LoVo (cell line): ENCODE measurements at regions not wholly inside any gene's neighbourhood (a gene's known extent, or its start where the extent isn't known, plus 50 kb on each side); places are given as distances from the start of the nearest gene placed in this dataset.
A peak's percentile ranks its signal among the peaks of the same experiment; 100 is the strongest.

Source experiments
- DNase-seq: peaks from one replicate; pipeline ENCODE4 v3.0.0-alpha.2; 2016; ENCODE audit warnings: low spot score

DNA sequence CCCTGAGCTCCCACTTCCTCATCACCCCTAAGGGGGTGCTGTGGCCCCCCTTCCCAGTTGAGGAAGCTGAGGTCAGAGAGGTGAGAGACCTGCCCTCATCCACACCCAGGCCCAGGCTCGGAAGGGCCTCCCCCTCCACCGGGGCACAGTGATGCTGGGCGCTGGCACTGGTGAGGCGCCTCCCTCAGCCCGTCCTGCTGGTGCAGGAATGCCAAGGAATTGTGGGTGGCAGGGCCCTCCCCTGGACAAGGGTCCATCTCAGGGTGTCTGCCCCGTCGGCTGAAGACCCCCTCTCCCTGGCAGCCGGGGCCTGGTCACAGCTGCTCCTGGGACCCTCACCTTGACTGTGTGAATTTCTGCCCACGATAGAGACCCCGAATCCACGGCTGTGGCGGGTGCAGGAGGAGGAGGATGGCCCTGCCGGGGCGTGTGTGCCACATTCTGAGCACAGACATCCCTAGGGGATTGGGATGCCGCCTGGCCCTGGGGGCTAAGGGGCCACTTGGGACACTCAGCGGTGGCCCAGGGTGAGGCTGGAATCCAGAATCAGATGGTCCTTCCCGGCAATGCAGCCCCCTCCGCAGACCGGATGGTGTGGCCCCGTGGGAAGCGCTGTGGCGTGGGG lies 70.2 kb upstream of the GATA5 start:
- no peak for DNase-seq

DNA sequence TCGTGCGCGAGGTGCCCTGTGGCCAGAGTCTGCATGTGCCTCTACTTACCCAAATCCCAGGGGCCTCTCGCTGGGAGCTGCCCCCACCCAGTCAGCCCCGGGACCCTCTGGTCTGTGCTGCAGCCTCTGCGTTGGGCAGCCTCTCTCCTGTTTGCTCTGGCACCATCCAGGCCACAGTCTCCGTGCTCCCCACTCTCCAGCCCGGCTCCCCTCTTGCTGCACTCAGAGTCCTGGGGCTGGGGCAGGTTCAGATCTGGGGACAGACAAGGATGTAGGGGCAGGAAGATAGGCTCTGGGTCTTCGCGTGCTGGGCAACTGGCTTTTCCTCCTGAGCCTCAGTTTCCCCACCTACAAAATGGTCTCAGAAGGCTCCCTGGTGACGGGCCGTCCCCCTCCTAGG lies 70.8 kb upstream of the GATA5 start:
- DNase-seq = no peak

GRCh38 chr20:62547364-62547763 lies 71.6 kb upstream of the GATA5 start:
- DNase-seq = no peak

DNA sequence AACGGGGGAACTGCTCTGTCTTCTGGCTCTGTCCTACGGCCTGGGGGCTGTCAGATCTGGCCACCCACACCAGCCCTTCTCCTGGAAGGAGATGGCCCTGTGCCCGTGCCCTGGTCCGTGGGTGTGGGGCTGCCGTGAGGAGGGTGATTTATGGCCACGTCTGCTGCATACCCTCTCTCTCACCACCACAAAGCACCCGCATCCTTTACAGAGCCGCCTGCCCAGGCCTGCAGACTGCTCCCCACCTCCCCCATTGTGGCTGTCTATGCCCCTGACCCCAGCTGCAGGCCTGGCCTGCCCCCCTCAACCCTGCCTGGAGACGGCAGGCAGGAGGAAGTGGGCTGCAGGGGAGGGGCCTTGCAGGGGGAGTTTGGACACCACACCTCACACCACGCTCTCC lies 72.7 kb upstream of the GATA5 start:
- no peak for DNase-seq

- DNase-seq = no peak
Observed at GRCh38 chr20:62549029-62549428, 73.2 kb upstream of the GATA5 start.

DNA sequence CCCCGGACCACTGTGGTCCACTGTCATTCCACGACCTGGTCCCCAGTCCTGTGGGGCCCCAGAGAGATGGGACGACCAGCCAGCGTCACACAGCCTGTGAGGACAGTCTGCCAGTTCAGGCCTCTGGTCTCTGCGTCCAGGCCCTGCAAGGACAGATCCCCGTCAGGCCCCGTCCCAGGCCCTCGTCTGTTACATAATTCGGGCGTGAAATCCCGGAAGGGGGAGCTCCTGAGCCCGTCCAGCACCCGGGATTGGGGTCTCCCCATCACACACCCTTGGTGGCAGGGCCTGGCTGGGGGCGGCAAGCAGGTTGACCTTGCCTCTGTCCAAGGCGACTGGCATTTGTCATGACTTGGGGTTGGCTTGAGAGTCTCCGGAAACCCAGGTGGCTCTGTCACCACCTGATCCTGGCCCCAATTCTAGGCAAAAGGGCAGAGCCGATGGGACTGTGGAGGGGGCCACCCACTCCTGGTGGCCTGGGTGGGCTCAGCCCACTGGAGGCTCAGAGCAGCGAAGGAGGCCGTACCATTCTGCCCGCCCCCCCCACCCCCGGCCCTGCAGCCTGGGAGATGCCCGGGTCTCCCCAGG lies 73.8 kb upstream of the GATA5 start:
- no peak for DNase-seq

GRCh38 chr20:62550087-62550632 lies 74.4 kb upstream of the GATA5 start:
- DNase-seq = no peak

GRCh38 chr20:62551407-62552323 lies 75.9 kb upstream of the GATA5 start:
- no peak for DNase-seq

GRCh38 chr20:62552613-62553012 lies 76.8 kb upstream of the GATA5 start:
- no peak for DNase-seq

DNA sequence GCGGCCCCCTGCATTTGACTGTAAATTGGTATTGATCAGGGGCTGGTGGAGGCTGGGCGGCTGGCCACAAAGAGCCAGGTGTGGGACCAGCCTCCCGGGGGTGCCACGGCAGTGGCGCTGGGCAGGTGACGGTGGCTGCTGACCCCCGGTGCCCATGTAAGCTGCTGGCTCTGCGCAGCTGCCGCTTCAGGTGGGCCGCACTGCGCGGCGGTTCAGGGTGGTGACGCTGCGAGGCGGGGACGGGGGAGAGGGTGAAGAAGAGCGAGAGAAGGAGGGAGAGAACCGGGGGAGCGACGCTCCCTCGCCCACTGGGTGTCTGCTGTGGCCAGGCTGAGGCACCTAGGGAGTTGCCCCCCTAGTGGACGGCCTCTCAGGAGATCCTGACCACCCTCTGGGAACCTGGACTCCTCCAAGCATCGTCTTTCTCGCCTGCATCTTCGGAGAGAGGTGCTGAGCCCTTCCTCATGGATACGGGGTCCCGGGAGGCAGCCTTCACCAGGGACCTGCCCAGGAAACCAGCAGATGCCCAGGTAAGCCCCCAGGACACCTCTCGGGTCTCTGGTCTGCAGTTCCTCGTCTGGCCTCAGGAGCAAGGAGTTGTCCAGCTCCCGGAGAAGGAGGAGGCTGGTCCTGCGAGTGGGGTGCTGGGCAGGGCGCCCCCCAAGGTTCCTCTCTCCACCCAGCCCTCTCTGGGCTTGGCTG lies 77.5 kb upstream of the GATA5 start:
- DNase-seq = no peak

GRCh38 chr20:62553838-62554161 lies 78.0 kb upstream of the GATA5 start:
- DNase-seq = no peak

- no peak for DNase-seq
Observed at GRCh38 chr20:62554214-62554897, 78.6 kb upstream of the GATA5 start.

- DNase-seq = no peak
Observed at GRCh38 chr20:62554898-62555641, 79.3 kb upstream of the GATA5 start.

DNA sequence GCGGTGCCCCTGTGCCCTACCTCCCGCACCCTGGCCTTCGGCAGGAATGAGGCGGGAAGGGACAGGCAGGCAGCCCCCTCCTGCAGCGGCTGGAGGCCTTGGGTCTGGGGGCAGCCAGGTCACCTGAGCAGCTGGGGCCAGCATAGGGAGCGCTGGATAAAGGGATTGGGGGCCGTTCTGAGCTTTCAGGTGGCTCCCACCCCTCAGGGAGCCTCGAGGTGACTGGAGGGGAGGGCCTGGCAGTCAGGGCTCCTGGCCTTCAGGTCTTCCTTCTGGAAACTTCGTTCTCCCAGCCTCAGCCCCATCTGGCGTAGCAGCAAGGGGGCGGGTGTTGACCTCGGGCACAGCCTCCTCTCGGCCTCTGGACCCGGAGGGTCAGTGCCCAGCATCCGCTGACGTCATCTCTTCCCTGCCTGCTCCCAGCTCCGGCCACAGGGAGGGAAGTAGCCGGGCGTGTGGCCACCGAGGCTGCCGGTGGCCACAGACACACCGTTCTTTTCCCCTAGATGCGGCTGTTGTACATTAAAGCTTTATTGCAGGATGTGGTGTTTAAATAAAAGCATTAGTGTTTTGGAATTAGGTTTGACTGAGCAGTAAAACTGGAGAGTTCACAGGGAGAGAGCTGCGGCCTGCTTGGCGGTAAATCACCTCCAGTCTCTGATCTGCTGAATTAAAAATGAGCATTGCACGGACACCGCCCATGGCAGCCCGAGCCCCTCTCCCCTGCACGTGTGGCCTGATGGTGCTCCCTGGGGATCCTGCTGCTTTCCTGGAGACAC lies 80.0 kb upstream of the GATA5 start:
- no peak for DNase-seq

- DNase-seq = peak; percentile 8
Observed at GRCh38 chr20:62557462-62557861, 81.7 kb upstream of the GATA5 start.

GRCh38 chr20:62557999-62558408 lies 82.2 kb upstream of the GATA5 start:
- DNase-seq = no peak

DNA sequence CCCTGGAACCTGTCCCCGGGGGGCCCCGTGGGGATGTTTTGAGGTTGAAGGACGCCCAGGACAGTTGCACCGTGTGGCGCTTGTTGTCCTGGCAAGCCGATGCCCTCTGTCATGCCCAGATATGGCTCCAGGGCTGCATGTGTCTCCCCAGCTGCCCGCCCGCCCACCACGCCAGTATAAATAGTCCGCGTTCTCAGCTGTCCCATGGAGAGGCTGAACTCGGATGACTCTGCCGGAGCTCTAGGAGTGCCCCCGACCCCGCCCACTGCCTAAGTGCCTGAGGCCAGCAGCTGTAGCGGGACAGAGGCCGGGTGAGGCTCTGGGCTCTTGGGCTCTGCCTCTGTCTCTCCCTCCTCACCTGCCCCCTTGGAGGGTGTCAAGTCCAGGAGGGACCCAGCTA lies 83.0 kb upstream of the GATA5 start:
- no peak for DNase-seq

DNA sequence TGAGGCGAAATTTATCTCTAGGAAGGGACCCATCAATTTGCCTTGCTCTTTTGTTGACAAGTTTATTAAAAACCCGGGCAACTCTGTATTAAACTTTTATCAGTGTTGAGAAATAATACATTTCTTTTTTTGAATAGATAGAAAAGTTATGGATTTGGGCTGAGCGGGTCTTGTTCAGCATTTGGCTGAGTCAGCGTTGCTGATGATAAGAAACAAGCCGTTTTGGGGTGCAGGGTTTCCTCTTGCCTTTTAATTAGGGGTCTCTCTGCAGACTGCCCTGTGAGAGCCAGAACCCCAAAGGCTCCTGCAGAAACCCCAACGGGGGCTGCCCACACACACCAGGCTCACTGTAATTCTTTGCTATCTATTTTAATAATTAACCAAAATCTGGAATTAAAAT lies 82.1 kb upstream of the SLCO4A1 start:
- no peak for DNase-seq

DNA sequence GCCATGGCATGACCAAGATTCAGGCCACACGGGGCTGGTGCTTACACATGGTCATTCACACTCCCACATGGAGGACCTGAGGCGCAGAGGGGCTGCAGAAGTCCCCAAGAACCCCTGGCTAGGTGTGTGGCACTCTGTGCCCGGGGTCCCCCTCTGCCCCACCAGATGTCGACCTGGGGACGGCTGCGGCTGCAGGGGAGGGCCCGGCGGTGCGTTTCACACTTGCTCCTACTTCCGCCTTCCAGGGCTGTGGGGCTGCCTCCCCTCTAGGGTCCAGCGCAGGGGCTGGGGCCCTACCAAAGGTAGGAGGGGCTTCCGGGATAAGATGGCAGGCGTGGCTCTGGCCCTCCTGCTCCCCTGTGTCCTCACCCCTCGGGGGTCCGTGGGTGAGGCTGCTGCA lies 81.1 kb upstream of the SLCO4A1 start:
- DNase-seq = no peak

- no peak for DNase-seq
Observed at GRCh38 chr20:62561948-62562347, 80.4 kb upstream of the SLCO4A1 start.
